Astrocyte (in vitro differentiated cells and primary cell): ENCODE measurements at regions not wholly inside any gene's neighbourhood (a gene's known extent, or its start where the extent isn't known, plus 50 kb on each side); places are given as distances from the start of the nearest gene placed in this dataset.

ENCODE experiments used
- EZH2 ChIP-seq: IDR thresholded peaks from 2 replicates; pipeline ENCODE4 v1.6.1; 2012; ENCODE audit warnings: mild to moderate bottlenecking, low read length, inconsistent platforms; ENCODE audit not compliant: insufficient read depth
- TF ChIP-seq, protein P1 (sequence below): IDR thresholded peaks from 2 replicates; pipeline ENCODE4 v1.5.1; 2011; ENCODE audit warnings: low read depth, mild to moderate bottlenecking, inconsistent platforms, low read length, moderate library complexity; ENCODE audit not compliant: insufficient read depth

DNA sequence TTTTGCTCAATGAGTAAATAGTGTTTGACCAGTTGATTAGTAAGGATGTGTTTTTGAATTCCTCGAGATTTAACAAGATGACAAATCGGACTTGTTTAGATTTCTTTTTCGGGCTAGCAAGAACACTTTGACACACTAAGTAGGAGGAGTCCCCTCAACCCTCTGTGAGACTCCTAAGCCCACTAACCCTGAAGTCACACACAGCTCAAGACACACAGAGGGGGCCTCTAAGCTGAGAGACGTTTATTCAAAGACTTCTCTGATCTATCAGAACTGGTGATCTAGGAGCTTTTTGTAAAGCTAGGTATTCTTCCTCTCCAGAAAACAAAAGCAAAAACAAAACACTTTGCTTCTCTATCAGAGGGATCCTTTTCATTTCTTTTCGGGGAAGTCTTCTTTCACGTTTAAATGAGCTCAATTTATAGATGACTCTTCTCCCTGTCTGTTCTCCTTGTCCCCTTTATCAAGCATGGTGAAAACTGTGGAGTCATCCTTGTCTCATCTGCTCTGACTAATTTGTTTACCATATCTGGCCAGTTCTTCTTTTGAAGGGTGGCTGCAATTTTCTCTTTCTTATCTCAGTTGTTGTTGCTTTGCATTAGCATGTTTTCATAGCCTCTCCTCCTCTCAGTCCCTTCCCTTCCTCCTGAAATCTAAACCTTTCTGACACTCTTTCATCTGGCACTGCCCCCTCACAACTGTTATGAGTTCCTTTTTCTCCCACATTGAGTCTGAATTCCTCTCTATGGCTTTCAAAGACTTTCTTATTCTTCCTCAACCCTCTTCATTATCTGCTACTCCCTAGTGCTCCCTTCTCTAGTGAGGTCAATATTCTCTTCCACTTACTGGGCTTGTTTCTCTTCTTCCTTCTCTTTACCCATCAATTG lies 68.5 kb upstream of the RAI14 start:
- TF ChIP-seq, protein P1, sequence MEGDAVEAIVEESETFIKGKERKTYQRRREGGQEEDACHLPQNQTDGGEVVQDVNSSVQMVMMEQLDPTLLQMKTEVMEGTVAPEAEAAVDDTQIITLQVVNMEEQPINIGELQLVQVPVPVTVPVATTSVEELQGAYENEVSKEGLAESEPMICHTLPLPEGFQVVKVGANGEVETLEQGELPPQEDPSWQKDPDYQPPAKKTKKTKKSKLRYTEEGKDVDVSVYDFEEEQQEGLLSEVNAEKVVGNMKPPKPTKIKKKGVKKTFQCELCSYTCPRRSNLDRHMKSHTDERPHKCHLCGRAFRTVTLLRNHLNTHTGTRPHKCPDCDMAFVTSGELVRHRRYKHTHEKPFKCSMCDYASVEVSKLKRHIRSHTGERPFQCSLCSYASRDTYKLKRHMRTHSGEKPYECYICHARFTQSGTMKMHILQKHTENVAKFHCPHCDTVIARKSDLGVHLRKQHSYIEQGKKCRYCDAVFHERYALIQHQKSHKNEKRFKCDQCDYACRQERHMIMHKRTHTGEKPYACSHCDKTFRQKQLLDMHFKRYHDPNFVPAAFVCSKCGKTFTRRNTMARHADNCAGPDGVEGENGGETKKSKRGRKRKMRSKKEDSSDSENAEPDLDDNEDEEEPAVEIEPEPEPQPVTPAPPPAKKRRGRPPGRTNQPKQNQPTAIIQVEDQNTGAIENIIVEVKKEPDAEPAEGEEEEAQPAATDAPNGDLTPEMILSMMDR, result no peak
- no peak for TF ChIP-seq EZH2
